Heart left ventricle (tissue), 16 donors: ENCODE measurements at regions not wholly inside any gene's neighbourhood (a gene's known extent, or its start where the extent isn't known, plus 50 kb on each side); places are given as distances from the start of the nearest gene placed in this dataset.
A peak's percentile ranks its signal among the peaks of the same experiment; 100 is the strongest.

Experiments
- ATAC-seq, 4 donors: fragments of 200-7000 bp; cut with Tn5 transposase; one replicate each; pipeline ENCODE4 v1.9.1; 2020 to 2022; ENCODE audit warnings: moderate library complexity in 4 of 4, mild to moderate bottlenecking in 3 of 4, moderate number of reproducible peaks in 1 of 4
- DNase-seq, 5 donors: peaks; one replicate each; pipeline ENCODE4 v3.0.0-alpha.2; 2020
- H3K27ac ChIP-seq, 12 donors: fragments of 200-600 bp; sonication (generic) in 4 of 12; one replicate each; pipeline versions ENCODE4 v1.5.0 to v1.8.0; 2016 to 2022; ENCODE audit warnings: mild to moderate bottlenecking in 2 of 12
- H3K27me3 ChIP-seq, 9 donors: fragments of 200-600 bp; sonication (generic) in 2 of 9; one replicate each; pipeline versions ENCODE4 v1.5.1 to v1.8.0; 2016 to 2022; ENCODE audit warnings: mild to moderate bottlenecking in 3 of 9
- H3K36me3 ChIP-seq, 9 donors: fragments of 200-600 bp; sonication (generic) in 2 of 9; one replicate each; pipeline versions ENCODE4 v1.5.0 to v1.8.0; 2018 to 2022; ENCODE audit warnings: mild to moderate bottlenecking in 2 of 9
- H3K4me1 ChIP-seq, 12 donors: fragments of 200-600 bp; sonication (generic) in 4 of 12; one replicate each; pipeline versions ENCODE4 v1.5.0 to v1.8.0; 2016 to 2022; ENCODE audit warnings: mild to moderate bottlenecking in 3 of 12
- H3K4me3 ChIP-seq, 12 donors: fragments of 200-600 bp; sonication (generic) in 4 of 12; one replicate each; pipeline versions ENCODE4 v1.5.0 to v1.8.0; 2017 to 2022; ENCODE audit warnings: mild to moderate bottlenecking in 9 of 12, moderate library complexity in 4 of 12
- H3K9me3 ChIP-seq, 12 donors: fragments of 200-600 bp; sonication (generic) in 4 of 12; one replicate each; pipeline versions ENCODE4 v1.5.0 to v1.8.0; 2016 to 2022; ENCODE audit warnings: mild to moderate bottlenecking in 1 of 12
- CTCF ChIP-seq, 12 donors: fragments of 200-600 bp; sonication (generic) in 4 of 12; IDR thresholded peaks; one replicate each; pipeline versions ENCODE4 v1.5.0 to v1.8.0; 2018 to 2022; ENCODE audit warnings: antibody characterized with exemption in 12 of 12, mild to moderate bottlenecking in 5 of 12
- POLR2A ChIP-seq, 2 donors: fragments of 450-650 bp; IDR thresholded peaks; one replicate each; pipeline ENCODE4 v1.6.1; 2017; ENCODE audit warnings: antibody characterized with exemption in 2 of 2, mild to moderate bottlenecking in 2 of 2, moderate library complexity in 2 of 2
- WGBS, 4 donors: extraction: QIAGEN DNeasy Blood & Tissue Kit in 2 of 4; methylation state at CpG; one replicate each; pipeline versions ENCODE4 v1.1.5 to v1.1.7; 2013 to 2018; 5-methylcytosine and 5-hydroxymethylcytosine counted together
- intact Hi-C, 10 donors: fragments of 100-400 bp; cut with DNase I; formaldehyde crosslinking; loops; one replicate each; pipeline versions ENCODE4 v1.11.1 to v1.14.2; 2022
- donor health status: ischemic (EF 13 %, LVEDD 7.1; RV severe dilation, severe dysfunction).
- donor health status: healthy with polysubstance abuse.
- donor health status: DM: no; HTN: yes; CAD: no.
- donor health status: DM: no; HTN: no; CAD: no.
- donor health status: ischemic (EF 25% LVEDD 6.9; RV normal size, moderate dysfunction).
- donor health status: ischemic (EF 25% LVEDD 5.7; RV mildly dilated, moderate dysfunction).
- donor health status: healthy.
- donor health status: DM: yes; HTN: yes; CAD: no.
- donor health status: ischemic (EF 35%, LVEDD 5.7; RV mildly dilated, moderate dysfunction).
- donor health status: nonischemic (EF 11% LVEDD 7.7; RV severe dilation, severe dysfunction).
- donor health status: DM: yes; HTN: yes; CAD: no.
- donor health status: PGD.
- donor health status: ischemic (EF 29% LVEDD 5.4; RV normal size, mild dysfunction).
- donor health status: nonischemic (EF 23%, LVEDD 6.1; RV moderate dilation, normal function).

GRCh38 chr6:28606424-28607391, 81.0 kb downstream of the GPX5 start:
- ATAC-seq: peak in 1 of 4 donors; percentile 38
- 10 to 20% (median 13%) methylated on average over 30 of the region's 30 CpGs for WGBS, 4 donors

GRCh38 chr6:28607990-28608389, 82.3 kb downstream of the GPX5 start:
- ATAC-seq (no peak), DNase-seq (no peak)
- no peaks in the 10 kb centered on the region for H3K4me1 ChIP-seq
- H3K4me3 ChIP-seq: no peak overlapping the region
- H3K27me3 ChIP-seq: peaks cover 0 to 72% (median 16%) of the 10 kb centered on the region in 9 donors
- H3K9me3 ChIP-seq: peaks cover 0 to 4% (median 0%) of the 10 kb centered on the region in 12 donors
- no peak for TF ChIP-seq CTCF (IDR thresholded peaks at IDR 0.05)
- no peak for TF ChIP-seq POLR2A (IDR thresholded peaks at IDR 0.05)
- WGBS, 4 donors: 11 to 25% (median 18%) methylated on average over 9 of the region's 9 CpGs
- H3K36me3 ChIP-seq: no peaks in the 10 kb centered on the region
- H3K27ac ChIP-seq: no peak overlapping the region
- intact Hi-C loops: no loop called here

More at GRCh38 chr6:28606424-28607391, 81.0 kb downstream of the GPX5 start:
- H3K9me3 ChIP-seq: peaks cover 0 to 4% (median 0%) of the 10 kb centered on the region in 12 donors
- H3K27ac ChIP-seq: no peak overlapping the region
- H3K36me3 ChIP-seq: no peaks in the 10 kb centered on the region
- no peak for TF ChIP-seq CTCF (IDR thresholded peaks at IDR 0.05)
- no peak for TF ChIP-seq POLR2A (IDR thresholded peaks at IDR 0.05)
- peak in 1 of 5 donors; percentile 30 for DNase-seq
- intact Hi-C loops: no loop called here
- H3K27me3 ChIP-seq: peaks cover 0 to 65% (median 16%) of the 10 kb centered on the region in 9 donors
- no peaks in the 10 kb centered on the region for H3K4me1 ChIP-seq
- H3K4me3 ChIP-seq: peak overlapping the region in 4 of 12 donors; percentile 5 to 28 (median 14)

DNA sequence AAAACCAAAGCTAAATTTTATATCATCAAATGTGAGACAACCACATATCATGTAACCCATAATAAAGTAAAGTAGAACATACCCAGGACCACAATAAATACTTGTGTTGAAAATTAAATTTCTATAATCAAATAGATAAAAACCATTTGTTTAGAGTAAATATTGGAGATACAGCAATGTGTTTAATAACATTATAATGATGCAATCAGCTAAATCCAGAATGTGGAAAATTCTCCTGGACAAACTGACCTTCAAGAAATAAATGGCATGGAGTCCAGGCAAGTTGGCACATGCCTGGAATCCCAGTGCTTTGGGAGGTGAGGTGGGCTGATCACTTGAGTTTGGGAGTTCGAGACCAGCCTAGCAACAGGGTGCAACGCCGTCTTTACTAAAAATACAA, 84.0 kb downstream of the GPX5 start:
- ATAC-seq: no peak
- Histone ChIP-seq H3K27ac (no peak overlapping the region), H3K27me3 (peaks cover 0 to 75% (median 20%) of the 10 kb centered on the region in 9 donors), H3K4me1 (no peaks in the 10 kb centered on the region), H3K4me3 (no peak overlapping the region), H3K36me3 (no peaks in the 10 kb centered on the region), H3K9me3 (peaks cover 0 to 4% (median 0%) of the 10 kb centered on the region in 12 donors)
- WGBS, 4 donors: 86 to 98% (median 96%) methylated on average over 3 of the region's 3 CpGs
- DNase-seq: no peak
- TF ChIP-seq POLR2A (IDR thresholded peaks at IDR 0.05): no peak
- no peak for TF ChIP-seq CTCF (IDR thresholded peaks at IDR 0.05)
- intact Hi-C loops: no loop called here

GRCh38 chr6:28615616-28615954, 89.9 kb downstream of the GPX5 start:
- peaks cover 0 to 4% (median 0%) of the 10 kb centered on the region in 12 donors for H3K9me3 ChIP-seq
- H3K27me3 ChIP-seq: peaks cover 4 to 78% (median 35%) of the 10 kb centered on the region in 9 donors
- ATAC-seq (no peak), DNase-seq (no peak)
- no peak overlapping the region for H3K4me3 ChIP-seq
- TF ChIP-seq CTCF (IDR thresholded peaks at IDR 0.05): no peak
- TF ChIP-seq POLR2A (IDR thresholded peaks at IDR 0.05): no peak
- WGBS, 4 donors: 79 to 93% (median 87%) methylated on average over 7 of the region's 7 CpGs
- intact Hi-C loops: no loop called here
- H3K4me1 ChIP-seq: no peaks in the 10 kb centered on the region
- H3K27ac ChIP-seq: no peak overlapping the region
- H3K36me3 ChIP-seq: no peaks in the 10 kb centered on the region
